ENCODE measurements at regions not wholly inside any gene's neighbourhood (a gene's known extent, or its start where the extent isn't known, plus 50 kb on each side); places are given as distances from the start of the nearest gene placed in this dataset.
"Not testable (repeated sequence)": the region's sequence is repeated elsewhere in the genome, so short reads cannot be mapped to it uniquely, and the experiment has no call there.

- not testable (repeated sequence) for TF ChIP-seq FOXP1 (CRISPR knock-in tag; IDR thresholded peaks at IDR 0.05; ENCODE audit: borderline replicate concordance); CTCF (IDR thresholded peaks at IDR 0.05); GABPB1 (CRISPR knock-in tag; IDR thresholded peaks at IDR 0.05); ATF3 (CRISPR knock-in tag; conservative IDR thresholded peaks at IDR 0.05); USF2 (CRISPR knock-in tag; IDR thresholded peaks at IDR 0.05); E2F1 (CRISPR knock-in tag; IDR thresholded peaks at IDR 0.05); OVOL2 (CRISPR knock-in tag; IDR thresholded peaks at IDR 0.05; ENCODE audit: borderline replicate concordance); FOXK1 (CRISPR knock-in tag; IDR thresholded peaks at IDR 0.05); EMX1 (CRISPR knock-in tag; IDR thresholded peaks at IDR 0.05); MAX (CRISPR knock-in tag; IDR thresholded peaks at IDR 0.05); SMAD3 (CRISPR knock-in tag; IDR thresholded peaks at IDR 0.05; ENCODE audit: borderline replicate concordance); NR1H2 (CRISPR knock-in tag; IDR thresholded peaks at IDR 0.05); TCF7 (CRISPR knock-in tag; IDR thresholded peaks at IDR 0.05; ENCODE audit: low read depth)
Measured at GRCh38 chr16:9349373-9349960, 258.0 kb downstream of the HAPSTR1 start.

All from WTC11 (cell line).